ENCODE measurements at regions not wholly inside any gene's neighbourhood (a gene's known extent, or its start where the extent isn't known, plus 50 kb on each side); places are given as distances from the start of the nearest gene placed in this dataset.

GRCh38 chr4:116885579-116885978 lies 199.8 kb downstream of the TRAM1L1 start:
- Histone ChIP-seq H3K27ac (ENCODE audit: low read depth) (no peak overlapping the region), H3K4me1 (ENCODE audit: insufficient read depth) (no peaks in the 10 kb centered on the region), H3K27me3 (ENCODE audit: insufficient read depth) (no peaks in the 10 kb centered on the region), H4K20me1 (replicated peaks; ENCODE audit: insufficient read depth) (no peaks in the 10 kb centered on the region), H3K4me3 (no peak overlapping the region), H2AFZ (no peak overlapping the region), H3K36me3 (ENCODE audit: insufficient read depth) (no peaks in the 10 kb centered on the region), H3K4me2 (no peak overlapping the region), H3K79me2 (replicated peaks; ENCODE audit: insufficient read depth) (no peaks in the 10 kb centered on the region), H3K9me2 (ENCODE audit: insufficient read depth) (no peaks in the 10 kb centered on the region), H3F3A (replicated peaks; ENCODE audit: low read depth) (no peaks in the 10 kb centered on the region)
- Mint-ChIP-seq H3K4me1 (peaks cover 6% of the 10 kb centered on the region; the same call in 2 of the 3 replicates), H3K4me3 (no peak overlapping the region), H3K36me3 (ENCODE audit: low read depth) (no peaks in the 10 kb centered on the region), H3K27ac (no peak overlapping the region), H3K27me3 (ENCODE audit: insufficient read depth, low read depth, poor library complexity) (no peaks in the 10 kb centered on the region), H3K9me3 (no peaks in the 10 kb centered on the region)
- TF ChIP-seq EZH2phosphoT487 (IDR thresholded peaks at IDR 0.05; ENCODE audit: unreplicated experiment), result no peak
- no peak for TF ChIP-seq REST (IDR thresholded peaks at IDR 0.05; ENCODE audit: unreplicated experiment)
- no peak for DNase-seq (ENCODE audit: low spot score)
- ATAC-seq, result no peak

- no peaks in the 10 kb centered on the region for H3K27me3 ChIP-seq (ENCODE audit: insufficient read depth)
- H4K20me1 ChIP-seq (replicated peaks; ENCODE audit: insufficient read depth), result no peaks in the 10 kb centered on the region
- DNase-seq (ENCODE audit: low spot score) (no peak), ATAC-seq (no peak)
- Mint-ChIP-seq H3K9me3 (no peaks in the 10 kb centered on the region), H3K36me3 (ENCODE audit: low read depth) (no peaks in the 10 kb centered on the region), H3K4me1 (peaks cover 6% of the 10 kb centered on the region; the same call in 2 of the 3 replicates), H3K27me3 (ENCODE audit: insufficient read depth, low read depth, poor library complexity) (no peaks in the 10 kb centered on the region), H3K4me3 (no peak overlapping the region), H3K27ac (no peak overlapping the region)
- no peaks in the 10 kb centered on the region for H3K4me1 ChIP-seq (ENCODE audit: insufficient read depth)
- H3K9me2 ChIP-seq (ENCODE audit: insufficient read depth), result no peaks in the 10 kb centered on the region
- TF ChIP-seq CREB1 (CRISPR knock-in tag; IDR thresholded peaks at IDR 0.05; ENCODE audit: low read depth) (no peak), ZNF331 (CRISPR knock-in tag; IDR thresholded peaks at IDR 0.05; ENCODE audit: low read depth) (no peak), EZH2 (IDR thresholded peaks at IDR 0.05; ENCODE audit: low read depth, unreplicated experiment) (no peak), EZH2phosphoT487 (IDR thresholded peaks at IDR 0.05; ENCODE audit: unreplicated experiment) (no peak), CTCF (conservative IDR thresholded peaks at IDR 0.05; ENCODE audit: low read depth in 2 of 2) (no peak), ETS1 (IDR thresholded peaks at IDR 0.05) (no peak), ZNF462 (CRISPR knock-in tag; IDR thresholded peaks at IDR 0.05) (no peak)
- H3K27ac ChIP-seq (ENCODE audit: low read depth), result no peak overlapping the region
- no peak overlapping the region for H3K4me2 ChIP-seq
- no peaks in the 10 kb centered on the region for H3F3A ChIP-seq (replicated peaks; ENCODE audit: low read depth)
- H3K4me3 ChIP-seq, result no peak overlapping the region
- no peak overlapping the region for H2AFZ ChIP-seq
- H3K36me3 ChIP-seq (ENCODE audit: insufficient read depth), result no peaks in the 10 kb centered on the region
- H3K79me2 ChIP-seq (replicated peaks; ENCODE audit: insufficient read depth), result no peaks in the 10 kb centered on the region
These were observed 202.9 kb downstream of the TRAM1L1 start for GRCh38 chr4:116882503-116882902.

All from GM23338 (cell line).